ENCODE measurements at regions not wholly inside any gene's neighbourhood (a gene's known extent, or its start where the extent isn't known, plus 50 kb on each side); places are given as distances from the start of the nearest gene placed in this dataset.

GRCh38 chr3:55329849-55330248, 157.3 kb downstream of the WNT5A start:
- TF ChIP-seq, protein P1, sequence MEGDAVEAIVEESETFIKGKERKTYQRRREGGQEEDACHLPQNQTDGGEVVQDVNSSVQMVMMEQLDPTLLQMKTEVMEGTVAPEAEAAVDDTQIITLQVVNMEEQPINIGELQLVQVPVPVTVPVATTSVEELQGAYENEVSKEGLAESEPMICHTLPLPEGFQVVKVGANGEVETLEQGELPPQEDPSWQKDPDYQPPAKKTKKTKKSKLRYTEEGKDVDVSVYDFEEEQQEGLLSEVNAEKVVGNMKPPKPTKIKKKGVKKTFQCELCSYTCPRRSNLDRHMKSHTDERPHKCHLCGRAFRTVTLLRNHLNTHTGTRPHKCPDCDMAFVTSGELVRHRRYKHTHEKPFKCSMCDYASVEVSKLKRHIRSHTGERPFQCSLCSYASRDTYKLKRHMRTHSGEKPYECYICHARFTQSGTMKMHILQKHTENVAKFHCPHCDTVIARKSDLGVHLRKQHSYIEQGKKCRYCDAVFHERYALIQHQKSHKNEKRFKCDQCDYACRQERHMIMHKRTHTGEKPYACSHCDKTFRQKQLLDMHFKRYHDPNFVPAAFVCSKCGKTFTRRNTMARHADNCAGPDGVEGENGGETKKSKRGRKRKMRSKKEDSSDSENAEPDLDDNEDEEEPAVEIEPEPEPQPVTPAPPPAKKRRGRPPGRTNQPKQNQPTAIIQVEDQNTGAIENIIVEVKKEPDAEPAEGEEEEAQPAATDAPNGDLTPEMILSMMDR (IDR thresholded peaks at IDR 0.05; ENCODE audit: low read depth, low read length, missing control alignments), result no peak
- H3K4me3 ChIP-seq (replicated peaks; ENCODE audit: low read depth, low read length), result no peak overlapping the region
- DNase-seq (ENCODE audit: extremely low read depth, low read depth), result peak; percentile 53

DNA sequence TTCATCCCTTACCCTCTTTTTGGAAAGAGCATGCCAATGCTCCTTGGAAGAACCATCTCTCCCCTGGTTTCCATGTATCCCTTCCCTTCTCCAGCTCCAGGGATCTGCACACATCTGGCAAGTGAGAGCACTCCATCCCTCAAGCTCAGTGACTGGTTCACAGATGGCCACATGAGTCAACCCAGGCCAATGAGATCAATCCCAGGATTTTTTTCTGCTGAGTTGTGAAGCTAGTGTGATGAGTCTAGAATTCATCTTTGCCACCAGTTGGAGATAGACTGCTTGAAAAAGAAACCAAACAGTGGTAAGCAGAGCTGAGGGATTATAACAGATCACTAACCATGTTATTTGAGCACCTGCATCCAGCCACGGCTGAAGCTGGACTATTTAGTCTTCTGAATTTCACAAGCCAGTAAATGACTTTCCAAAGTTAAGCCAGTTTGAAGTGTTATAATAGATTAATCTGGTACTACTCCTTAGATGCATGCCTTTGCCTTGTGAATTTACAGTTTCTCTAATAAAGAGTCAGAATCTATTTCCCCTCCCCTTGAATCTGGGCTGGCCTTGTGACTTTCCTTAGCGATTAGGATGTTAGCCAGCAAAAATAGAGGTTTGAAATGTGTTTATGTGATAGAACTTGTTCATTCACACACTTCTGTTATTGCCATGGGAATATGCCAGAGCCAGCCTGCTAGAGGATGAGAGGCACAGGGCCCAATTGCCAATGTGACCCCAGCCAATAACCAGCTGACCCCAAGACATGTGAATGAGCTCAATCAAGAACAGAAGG, 159.8 kb downstream of the WNT5A start:
- TF ChIP-seq, protein P1 (IDR thresholded peaks at IDR 0.05; ENCODE audit: low read depth, low read length, missing control alignments), result no peak
- DNase-seq (ENCODE audit: extremely low read depth, low read depth), result peak; percentile 61
- no peak overlapping the region for H3K4me3 ChIP-seq (replicated peaks; ENCODE audit: low read depth, low read length)

DNA sequence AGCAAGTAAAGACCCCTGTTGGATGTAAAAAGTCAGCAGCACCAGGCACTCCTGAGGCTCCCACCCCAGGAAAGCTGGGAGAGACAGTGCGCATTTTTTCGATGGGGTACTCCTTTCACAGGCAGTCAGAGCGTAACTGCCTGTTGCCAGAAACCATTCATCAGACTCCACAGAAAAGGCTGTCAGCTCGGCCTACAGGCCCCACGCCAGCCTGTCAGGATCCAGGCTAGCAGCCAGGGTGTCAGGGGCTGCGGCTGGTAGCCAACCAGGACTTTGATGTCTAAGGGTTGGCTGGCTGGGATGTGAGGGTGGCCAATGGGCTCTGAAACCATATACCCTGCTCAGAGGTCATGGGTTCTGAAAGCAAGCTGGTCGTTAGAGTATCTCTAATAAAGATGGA, 164.5 kb downstream of the WNT5A start:
- DNase-seq (ENCODE audit: extremely low read depth, low read depth), result no peak
- TF ChIP-seq, protein P1 (IDR thresholded peaks at IDR 0.05; ENCODE audit: low read depth, low read length, missing control alignments), result no peak
- no peak overlapping the region for H3K4me3 ChIP-seq (replicated peaks; ENCODE audit: low read depth, low read length)

DNA sequence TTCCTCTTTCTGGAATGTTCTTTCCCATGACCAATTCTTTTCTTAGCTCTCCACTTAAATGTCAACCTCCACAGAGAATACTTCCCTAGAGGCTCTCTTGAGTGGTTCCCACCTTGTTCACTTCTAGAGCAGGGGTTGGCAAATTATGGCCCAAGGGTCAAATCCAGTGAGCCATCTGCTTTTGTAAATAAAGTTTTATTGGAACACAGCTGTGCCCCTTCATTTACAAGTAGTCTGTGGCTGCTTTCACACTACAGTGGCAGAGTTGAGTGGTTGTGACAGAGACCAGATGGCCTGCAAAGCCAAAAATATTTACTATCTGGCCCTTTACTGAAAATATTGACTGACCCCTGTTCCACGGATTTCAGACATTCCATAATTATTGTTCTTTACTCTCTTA, 166.2 kb downstream of the WNT5A start:
- no peak overlapping the region for H3K4me3 ChIP-seq (replicated peaks; ENCODE audit: low read depth, low read length)
- no peak for DNase-seq (ENCODE audit: extremely low read depth, low read depth)
- TF ChIP-seq, protein P1 (IDR thresholded peaks at IDR 0.05; ENCODE audit: low read depth, low read length, missing control alignments), result no peak

GRCh38 chr3:55315396-55315795, 171.7 kb downstream of the WNT5A start:
- no peak overlapping the region for H3K4me3 ChIP-seq (replicated peaks; ENCODE audit: low read depth, low read length)
- no peak for DNase-seq (ENCODE audit: extremely low read depth, low read depth)
- TF ChIP-seq, protein P1 (IDR thresholded peaks at IDR 0.05; ENCODE audit: low read depth, low read length, missing control alignments), result no peak

GRCh38 chr3:55313666-55314065, 173.4 kb downstream of the WNT5A start:
- DNase-seq (ENCODE audit: extremely low read depth, low read depth), result no peak
- no peak overlapping the region for H3K4me3 ChIP-seq (replicated peaks; ENCODE audit: low read depth, low read length)
- TF ChIP-seq, protein P1 (IDR thresholded peaks at IDR 0.05; ENCODE audit: low read depth, low read length, missing control alignments), result no peak

GRCh38 chr3:55309336-55309735, 177.8 kb downstream of the WNT5A start:
- no peak for DNase-seq (ENCODE audit: extremely low read depth, low read depth)
- TF ChIP-seq, protein P1 (IDR thresholded peaks at IDR 0.05; ENCODE audit: low read depth, low read length, missing control alignments), result no peak
- no peak overlapping the region for H3K4me3 ChIP-seq (replicated peaks; ENCODE audit: low read depth, low read length)
